HG03060 (cell line): ENCODE measurements at regions not wholly inside any gene's neighbourhood (a gene's known extent, or its start where the extent isn't known, plus 50 kb on each side); places are given as distances from the start of the nearest gene placed in this dataset.
"Not testable (repeated sequence)": the region's sequence is repeated elsewhere in the genome, so short reads cannot be mapped to it uniquely, and the experiment has no call there.

Experiments
- ATAC-seq: cut with Tn5 transposase; IDR thresholded peaks from one replicate; pipeline ENCODE4 v1.9.1; 2021; ENCODE audit warnings: low read depth, moderate number of reproducible peaks; ENCODE audit not compliant: unreplicated experiment

DNA sequence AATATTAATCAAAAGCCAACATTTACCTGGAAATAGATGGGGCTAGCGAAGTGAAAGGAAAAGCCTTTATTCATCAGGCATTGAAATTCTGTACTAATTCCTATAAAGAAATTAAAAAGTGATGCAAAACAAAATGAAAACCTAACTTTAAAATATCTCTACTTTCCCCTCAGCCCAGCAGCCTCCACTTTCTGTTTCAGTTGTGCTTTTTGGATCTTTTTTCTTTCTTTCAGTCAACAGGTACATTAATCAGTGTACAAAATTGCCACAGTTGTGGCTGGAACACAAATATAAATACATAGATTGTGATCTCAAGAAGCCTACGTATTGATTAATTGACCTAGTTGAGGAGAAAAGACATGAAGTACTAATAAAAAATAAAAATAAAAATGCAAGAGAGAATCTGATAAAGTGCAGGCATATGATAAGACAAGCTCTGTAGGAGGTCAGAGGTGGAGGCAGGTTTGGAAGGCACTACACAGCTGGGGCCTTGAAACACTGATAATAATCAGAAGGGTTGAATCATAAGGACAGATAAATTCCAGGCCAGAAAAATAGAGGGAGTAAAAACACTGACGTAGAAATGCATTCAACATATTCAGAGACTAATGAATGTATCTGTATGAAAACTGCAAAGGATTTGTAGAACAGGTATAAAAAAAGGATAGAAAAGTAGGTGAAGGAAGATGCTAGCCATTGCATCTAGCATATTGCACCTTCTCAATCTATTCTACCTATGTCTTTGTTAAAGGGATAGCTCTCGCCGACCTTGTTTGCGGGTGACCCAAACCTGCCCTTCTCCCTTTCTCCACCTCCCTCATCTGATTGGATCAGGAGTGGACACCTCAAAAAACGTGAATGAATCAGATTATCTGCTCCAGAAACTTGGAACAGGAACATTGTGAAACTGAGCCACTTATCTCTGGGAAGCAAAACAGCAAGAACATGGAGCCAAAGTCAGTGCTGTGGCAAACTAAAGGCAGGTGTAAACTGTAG, 607.8 kb upstream of the ADGRL2 start:
- no peak for ATAC-seq

DNA sequence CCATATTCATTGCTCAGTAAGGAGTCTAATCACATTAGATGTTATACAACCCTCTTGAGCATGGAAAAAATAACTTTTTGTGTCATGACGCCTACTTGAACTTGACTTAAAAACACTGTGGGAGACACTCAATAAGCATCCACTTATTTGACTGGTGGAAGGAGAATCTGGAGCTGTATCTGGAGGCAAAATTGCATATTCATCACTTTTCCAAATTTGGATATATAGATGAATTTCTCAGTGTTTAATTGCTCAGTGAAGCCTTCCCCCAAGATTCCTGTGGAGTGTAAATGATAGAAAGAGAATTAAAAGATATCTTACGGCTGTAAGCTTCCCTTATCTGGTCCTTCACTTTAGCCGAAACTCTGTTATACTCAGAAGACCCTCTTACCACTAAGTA, 610.7 kb upstream of the ADGRL2 start:
- ATAC-seq = no peak

DNA sequence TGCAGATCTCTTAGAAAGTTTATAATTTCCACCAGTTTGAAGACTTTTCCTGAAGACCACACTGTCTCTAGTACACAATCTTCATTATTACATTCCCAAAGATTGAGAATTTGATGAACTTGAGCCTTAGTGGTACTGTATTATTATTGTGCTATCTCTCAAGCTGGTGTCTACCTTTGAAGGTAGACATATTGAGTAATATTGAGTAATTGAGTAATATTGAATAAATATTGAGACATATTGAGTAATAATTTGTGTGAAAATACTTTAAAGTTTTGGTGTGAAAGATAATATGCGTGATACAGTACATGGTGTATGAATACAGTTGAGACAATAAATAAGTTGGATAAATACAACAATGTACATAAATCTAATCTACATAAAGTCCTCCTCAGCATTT, 613.1 kb upstream of the ADGRL2 start:
- no peak for ATAC-seq

DNA sequence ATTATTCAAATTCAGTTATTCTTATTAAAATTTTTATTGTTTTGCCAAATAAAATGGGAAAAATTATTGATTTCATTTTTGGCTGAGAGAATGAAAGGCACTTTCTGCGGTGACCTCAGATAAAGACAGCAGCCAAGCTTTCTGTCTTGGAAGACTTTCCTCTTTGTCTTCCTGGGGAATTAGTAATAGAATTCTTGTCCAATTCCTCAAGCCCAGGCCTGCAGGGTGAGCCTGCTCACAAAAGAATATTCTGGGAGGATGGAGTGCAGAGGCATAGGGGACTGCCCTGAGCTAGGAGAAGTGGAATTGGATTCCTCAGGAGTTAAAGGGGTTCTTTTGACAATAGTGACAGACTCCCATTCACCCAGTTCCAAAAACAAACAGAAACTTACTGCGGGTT, 614.5 kb upstream of the ADGRL2 start:
- no peak for ATAC-seq

DNA sequence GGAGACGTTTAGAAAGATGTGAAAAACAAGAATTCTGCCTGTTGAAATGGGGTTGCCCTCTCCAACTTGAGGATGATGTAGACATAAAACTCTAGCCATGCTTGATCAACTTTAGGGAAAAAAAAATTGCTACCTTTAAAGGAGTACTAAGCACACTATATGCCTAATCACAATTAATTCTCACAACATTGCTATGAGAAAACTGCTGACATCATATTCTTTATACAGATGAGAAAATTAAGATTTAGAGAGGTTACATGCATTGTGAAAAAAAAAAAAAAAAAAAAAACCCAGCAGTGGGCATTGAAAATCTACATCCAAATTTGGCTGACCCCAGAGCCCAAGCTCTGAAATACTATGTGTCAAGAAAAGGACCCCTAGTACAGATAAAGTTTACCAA, 617.2 kb upstream of the ADGRL2 start:
- no peak for ATAC-seq

DNA sequence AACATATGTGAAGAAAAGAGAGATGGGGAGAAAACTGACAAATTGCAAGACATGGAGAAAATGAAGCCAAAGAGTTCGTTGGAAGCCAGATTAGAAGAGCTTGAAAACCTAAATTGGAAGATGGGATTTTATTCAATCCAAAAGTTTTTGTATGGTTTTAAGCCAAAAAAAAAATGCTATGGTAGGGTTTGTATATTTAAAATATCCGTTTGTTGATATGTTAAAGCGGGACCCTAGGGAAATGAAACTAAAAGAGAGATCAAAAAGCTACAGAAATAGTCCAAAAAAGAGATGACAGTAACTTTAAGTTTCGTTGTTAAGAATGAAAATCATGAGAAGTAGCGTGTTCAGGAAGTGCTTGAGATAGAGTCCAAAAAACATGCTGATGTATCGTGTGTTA, 617.7 kb upstream of the ADGRL2 start:
- no peak for ATAC-seq

DNA sequence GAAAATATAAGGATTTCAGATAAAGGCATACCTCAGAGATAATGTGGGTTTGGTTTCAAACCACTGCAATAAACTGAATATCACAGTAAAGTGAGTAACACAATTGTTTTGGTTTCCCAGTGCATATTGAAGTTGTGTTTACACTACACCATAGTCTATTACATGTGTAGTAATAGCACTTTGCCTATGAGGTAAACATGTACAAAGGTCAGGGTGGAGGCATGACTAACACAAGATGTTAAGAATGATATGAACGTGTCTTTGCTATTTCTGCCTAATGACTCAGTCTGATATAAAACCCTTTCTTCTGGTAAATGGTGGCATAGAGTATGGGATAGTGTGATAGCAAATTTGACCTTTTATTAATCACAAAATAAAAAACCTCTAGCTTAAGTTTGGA, 621.5 kb upstream of the ADGRL2 start:
- ATAC-seq = no peak

DNA sequence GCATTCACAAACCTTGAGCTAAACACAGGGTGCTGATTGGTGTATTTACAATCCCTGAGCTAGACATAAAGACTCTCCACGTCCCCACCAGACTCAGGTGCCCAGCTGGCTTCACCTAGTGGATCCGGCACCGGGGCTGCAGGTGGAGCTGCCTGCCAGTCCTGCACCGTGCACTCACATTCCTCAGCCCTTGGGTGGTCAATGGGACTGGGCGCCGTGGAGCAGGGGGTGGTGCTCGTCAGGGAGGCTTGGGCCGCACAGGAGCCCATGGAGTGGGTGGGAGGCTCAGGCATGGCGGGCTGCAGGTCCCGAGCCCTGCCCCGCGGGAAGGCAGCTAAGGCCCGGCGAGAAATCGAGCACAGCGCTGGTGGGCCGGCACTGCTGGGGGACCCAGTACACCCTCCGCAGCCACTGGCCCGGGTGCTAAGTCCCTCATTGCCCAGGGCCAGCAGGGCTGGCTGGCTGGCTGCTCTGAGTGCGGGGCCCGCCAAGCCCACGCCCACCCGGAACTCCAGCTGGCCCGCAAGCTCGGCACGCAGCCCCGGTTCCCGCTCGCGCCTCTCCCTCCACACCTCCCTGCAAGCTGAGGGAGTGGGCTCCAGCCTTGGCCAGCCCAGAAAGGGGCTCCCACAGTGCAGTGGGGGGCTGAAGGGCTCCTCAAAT, 622.2 kb upstream of the ADGRL2 start:
- ATAC-seq = not testable (repeated sequence)

DNA sequence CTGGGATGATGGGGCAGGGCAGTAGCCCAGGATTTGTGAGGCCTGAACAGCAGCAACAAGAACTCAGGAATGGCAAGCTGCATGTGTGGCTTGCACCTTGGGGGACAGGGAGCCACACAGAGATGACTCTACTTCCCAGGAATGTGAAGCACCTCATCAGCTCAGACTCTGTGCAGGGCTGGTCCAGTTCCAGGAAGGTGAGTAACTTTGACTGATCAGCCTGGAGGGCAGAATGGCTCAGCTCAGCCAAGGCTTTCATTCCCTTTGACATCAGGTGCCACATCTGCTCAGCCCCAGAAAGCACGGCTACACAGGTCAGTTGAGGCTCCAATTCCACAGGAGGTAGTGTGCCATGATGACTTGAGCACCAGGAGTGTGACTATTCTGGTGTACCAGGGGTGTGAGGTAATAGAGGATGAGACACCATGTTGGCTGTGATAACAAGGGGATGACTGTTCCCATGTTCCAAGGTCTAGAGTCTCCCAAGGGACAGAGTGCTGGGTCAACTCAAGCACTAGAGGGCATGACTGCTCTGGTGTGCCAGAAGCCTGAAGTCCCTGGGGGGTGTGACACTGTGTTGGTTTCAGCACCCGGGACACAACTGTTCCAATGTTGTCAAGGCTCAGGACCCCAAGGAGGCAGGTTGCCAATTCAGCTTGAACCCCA, 625.8 kb upstream of the ADGRL2 start:
- no peak for ATAC-seq

DNA sequence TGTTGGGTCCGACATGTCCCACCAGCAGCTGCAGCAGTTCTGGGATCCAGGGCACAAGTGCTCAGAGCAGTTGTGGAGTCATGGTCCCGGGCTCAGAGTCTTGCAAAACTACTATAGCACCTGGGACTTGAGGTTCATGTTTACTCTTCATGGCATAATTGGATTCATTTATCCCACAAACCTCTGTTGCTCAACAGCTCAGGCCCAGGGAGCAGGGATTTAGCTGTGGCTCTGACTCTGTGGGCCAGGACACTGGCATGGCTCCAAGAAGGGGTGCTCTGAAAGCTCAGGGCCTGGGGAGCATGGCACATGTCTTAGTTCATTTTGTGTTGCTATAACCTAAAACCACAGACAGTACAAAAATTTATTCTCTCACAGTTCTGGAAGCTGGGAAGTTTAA, 626.7 kb upstream of the ADGRL2 start:
- no peak for ATAC-seq

DNA sequence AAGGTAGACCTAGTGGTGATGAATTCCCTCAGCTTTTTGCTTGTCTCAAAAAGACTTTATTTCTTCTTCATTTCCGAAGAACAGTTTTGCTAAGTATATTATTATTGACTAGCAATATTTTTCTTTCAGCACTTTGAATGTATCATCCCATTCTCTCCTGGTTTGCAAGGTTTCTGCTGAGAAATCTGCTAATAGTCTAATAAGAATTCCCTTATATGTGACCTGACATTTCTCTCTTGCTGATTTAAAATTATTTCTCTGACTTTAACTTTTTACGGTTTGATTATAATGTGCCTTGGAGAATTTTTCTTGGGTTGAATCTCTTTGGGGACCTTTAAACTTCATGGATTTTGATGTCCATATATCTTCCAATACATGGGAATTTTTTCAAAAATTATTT, 628.3 kb upstream of the ADGRL2 start:
- ATAC-seq = no peak

DNA sequence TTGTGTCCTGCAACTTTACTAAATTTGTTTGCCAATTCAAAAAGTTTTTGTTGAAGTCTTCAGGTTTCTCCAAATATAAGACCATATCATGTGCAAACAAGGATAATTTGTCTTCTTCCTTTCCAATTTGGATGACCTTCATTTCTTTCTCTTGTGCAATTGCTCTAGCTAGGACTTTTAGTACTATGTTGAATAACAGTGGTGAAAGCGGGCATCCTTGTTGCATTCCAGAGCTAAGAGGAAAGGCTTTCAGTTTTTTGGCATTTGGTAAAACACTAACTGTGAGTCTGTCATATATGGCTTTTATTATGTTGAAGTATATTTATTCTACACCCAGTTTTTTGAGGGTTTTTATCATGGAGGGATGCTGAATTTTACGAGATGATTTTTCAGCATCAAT, 630.0 kb upstream of the ADGRL2 start:
- ATAC-seq = no peak

DNA sequence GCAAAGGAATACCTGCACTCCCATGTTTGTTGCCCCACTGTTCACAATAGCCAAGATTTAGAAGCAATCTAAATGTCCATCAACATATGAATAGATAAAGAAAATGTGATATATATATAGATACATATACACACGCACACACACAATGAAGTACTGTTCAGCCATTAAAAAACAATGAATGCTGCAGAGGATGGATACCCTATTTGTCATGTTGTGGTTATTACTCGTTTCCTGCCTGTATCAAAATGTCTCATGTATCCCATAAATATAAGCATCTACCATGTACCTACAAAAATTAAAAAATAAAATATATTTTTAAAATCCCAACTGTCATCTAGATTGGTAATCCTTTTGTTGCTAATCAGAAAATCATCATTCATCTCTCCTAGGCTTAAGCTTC, 634.8 kb upstream of the ADGRL2 start:
- no peak for ATAC-seq

DNA sequence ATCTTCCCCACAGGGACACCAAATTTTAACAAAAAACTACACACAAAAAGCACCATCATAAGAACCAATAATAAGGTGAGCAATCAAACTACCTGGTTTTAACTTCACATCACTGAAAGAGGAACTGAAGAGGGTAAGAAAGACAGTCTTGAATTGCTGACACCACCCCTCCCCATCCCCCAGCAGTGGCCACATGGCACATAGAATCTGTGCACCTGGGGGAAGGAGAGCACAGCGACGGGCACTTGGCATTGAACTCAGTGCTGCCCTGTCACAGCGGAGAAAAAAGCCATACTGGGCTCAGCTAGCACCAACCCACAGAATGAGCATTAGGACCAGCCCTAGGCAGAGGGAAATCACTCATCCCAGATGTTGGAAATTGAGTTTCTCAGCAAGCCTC, 640.0 kb upstream of the ADGRL2 start:
- no peak for ATAC-seq

DNA sequence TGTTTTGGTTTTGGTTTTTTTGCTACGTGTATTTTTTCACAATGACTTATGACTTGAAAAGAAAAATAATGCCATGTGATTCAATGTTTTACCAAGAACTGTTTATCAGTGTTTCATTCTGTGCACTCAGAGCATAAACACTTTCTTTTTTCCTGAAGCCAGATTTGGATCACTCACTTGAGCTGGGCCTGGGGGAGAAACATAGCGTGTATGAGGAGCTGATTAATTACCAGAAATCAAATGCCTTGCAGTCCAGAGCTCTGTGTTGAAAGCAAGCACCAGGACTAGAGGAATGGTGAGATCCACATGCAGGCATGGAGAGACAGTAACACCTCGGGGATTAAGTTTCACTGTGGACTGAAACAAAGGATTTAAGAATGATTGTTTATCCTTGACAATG, 642.1 kb upstream of the ADGRL2 start:
- ATAC-seq = no peak

DNA sequence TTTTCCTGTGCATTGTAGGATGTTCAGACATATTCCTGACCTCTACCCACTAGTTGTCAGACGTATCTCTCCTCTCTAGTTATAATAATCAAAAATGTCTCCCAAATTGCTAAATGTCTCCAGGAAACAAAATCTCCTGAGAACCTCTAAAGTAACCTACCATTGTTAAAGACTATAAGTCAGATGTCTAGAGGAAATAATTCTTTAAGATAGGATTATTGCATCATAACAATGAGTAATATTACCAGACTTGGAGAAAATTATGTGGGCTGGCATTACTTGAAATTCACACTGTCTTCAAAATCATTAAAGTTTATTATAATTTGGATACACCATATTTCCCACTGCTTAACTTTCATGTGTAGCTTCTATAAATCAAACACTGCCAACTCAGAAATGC, 643.0 kb upstream of the ADGRL2 start:
- no peak for ATAC-seq

DNA sequence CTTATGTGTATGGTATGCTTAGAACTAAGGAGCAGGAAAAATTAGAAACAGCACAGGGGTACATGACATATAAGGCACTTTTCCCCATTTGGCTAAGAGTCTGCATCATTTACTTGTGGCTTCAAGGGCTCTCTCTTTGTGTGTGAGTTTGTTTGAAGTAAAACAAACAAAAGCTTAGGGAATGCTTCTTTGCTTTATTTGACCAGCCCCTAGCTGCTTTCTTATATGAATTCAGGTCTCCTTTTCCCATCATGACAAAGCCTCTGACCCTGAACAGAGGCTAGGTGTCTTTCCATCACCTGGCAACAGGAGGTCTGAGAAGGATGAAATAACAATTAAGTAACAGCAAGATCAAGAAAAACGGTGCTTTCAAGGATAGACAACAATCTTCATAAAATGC, 643.8 kb upstream of the ADGRL2 start:
- ATAC-seq = no peak

DNA sequence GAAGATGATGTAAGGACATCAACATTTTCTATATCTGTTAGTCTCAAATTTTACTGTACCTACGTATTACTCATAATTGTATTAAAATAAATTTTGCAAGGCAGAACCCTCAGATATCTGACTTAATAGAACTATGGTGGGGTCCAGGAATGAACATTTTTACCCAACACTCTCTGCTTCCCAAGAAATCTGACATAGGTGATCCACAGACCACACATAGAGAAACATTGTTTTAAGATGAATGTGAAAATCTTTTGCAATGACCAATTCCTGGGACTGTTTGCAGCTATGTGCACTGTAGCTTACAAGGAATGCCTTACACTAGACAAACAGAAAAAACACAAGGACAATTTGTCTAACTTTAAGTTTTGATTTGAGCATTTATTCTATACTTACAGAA, 645.6 kb upstream of the ADGRL2 start:
- no peak for ATAC-seq

DNA sequence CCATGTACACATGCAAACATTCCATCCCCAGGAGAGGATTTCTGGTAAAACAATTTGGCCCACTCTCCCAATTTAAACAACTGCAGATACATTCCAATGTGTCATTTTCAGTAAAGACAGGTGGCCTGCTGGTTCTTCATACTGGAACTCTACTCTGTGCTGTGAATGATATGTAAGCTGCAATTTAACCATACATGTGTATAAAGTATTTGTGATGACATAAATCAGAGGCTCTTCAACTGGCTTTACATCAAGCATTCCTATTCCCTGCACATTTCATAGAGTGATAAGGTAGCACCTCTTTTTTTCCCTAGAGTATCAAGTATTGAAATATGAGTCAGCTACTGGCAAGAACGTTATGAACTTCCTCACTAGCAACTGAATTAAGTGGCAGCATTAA, 649.5 kb upstream of the ADGRL2 start:
- ATAC-seq = no peak

DNA sequence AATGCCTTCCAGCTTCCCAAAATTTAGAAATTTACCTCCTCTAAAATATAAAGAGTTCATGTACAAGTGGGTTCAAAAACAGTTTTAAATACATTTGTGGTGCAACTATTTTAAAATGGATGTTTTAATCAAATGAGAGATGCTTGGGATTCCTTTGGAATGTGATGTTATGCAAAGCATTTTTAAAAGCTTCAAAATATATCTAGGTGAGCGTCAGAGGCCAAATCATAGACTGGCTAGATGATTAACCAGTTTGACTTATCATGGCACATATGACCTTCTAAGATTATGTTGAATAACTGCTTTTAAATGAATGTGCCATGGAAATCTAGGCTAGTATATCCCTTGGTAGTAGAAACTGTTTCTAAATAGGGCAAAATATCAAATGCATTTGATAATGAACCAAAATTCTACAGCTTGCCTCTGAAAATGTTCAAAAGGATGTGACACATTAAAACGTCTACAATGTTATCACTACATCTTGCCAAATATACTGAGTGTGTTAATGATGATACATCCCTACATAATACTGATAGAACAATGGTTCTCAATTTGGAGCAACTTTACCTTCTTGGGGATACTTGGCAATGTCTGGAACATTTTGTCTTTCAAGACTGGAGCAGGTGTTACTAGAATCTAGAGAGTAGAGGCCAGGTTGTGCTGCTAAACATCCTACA, 650.9 kb upstream of the ADGRL2 start:
- no peak for ATAC-seq

DNA sequence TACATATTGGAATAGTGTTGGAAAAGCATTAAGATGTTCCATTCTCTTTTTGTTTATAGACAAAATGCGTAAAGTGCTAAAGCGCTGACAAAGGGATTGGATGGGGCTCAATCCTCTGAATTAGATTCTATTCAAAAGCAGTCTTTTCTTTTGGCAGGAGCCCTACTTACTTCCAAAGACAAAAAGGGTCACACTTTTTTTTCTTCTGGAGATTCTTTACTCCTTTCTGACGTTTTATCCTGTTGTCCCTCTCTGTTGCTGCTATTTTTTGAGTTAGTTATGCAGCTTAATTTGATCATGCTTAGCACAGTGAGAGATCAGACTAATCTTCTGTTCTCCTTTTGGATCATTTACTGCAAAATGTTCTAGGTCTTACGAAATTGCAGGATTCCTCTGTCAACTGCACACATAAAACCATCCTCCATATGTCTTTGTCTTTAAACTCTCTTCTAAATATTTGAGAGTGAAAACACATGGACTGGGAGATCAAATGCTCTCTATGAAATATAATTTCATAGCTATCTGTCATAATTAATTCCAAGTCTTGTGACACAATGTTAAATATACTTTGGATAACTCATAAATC, 656.4 kb upstream of the ADGRL2 start:
- no peak for ATAC-seq
